Transverse colon (tissue), 4 donors: ENCODE measurements at regions not wholly inside any gene's neighbourhood (a gene's known extent, or its start where the extent isn't known, plus 50 kb on each side); places are given as distances from the start of the nearest gene placed in this dataset.

Experiments
- DNase-seq: peaks from one replicate; pipeline ENCODE4 v3.0.0-alpha.2; 2019
- H3K27ac ChIP-seq, 4 donors: fragments of 200-600 bp; sonication (generic); 2 replicates each; pipeline ENCODE4 v1.5.1; 2016 to 2018; ENCODE audit warnings: inconsistent platforms in 4 of 4
- H3K27me3 ChIP-seq: fragments of 200-600 bp; sonication (generic); 2 replicates; pipeline ENCODE4 v1.5.1; 2017; ENCODE audit warnings: inconsistent platforms
- H3K36me3 ChIP-seq, 4 donors: fragments of 200-600 bp; sonication (generic); 2 replicates each; pipeline ENCODE4 v1.5.1; 2017 to 2019; ENCODE audit warnings: inconsistent platforms in 4 of 4
- H3K4me1 ChIP-seq, 4 donors: fragments of 200-600 bp; sonication (generic); 2 replicates each; pipeline ENCODE4 v1.5.1; 2017 to 2020; ENCODE audit warnings: inconsistent platforms in 4 of 4
- H3K4me3 ChIP-seq, 4 donors: fragments of 200-600 bp; sonication (generic); 1 replicate in 1 of 4; 2 replicates in 3 of 4; pipeline versions ENCODE4 v1.5.1 to v1.6.1; 2017 to 2019; ENCODE audit warnings: inconsistent platforms in 4 of 4
- H3K9me3 ChIP-seq, 2 donors: fragments of 200-600 bp; sonication (generic); 2 replicates each; pipeline ENCODE4 v1.5.1; 2017 to 2019; ENCODE audit warnings: inconsistent platforms in 2 of 2
- CTCF ChIP-seq, 5 experiments: fragments of 200-600 bp in 3 of 5; fragments of 450-650 bp in 2 of 5; sonication (generic) in 3 of 5; IDR thresholded peaks; 1 replicate in 2 of 5; 2 replicates in 3 of 5; pipeline ENCODE4 v1.5.1; 2016 to 2017; ENCODE audit warnings: antibody characterized with exemption in 5 of 5, inconsistent platforms in 3 of 5, mild to moderate bottlenecking in 2 of 5, moderate library complexity in 1 of 5
- EP300 ChIP-seq: sonication (generic); formaldehyde crosslinking; IDR thresholded peaks from one replicate; pipeline ENCODE4 v1.6.1; 2017; ENCODE audit warnings: antibody characterized with exemption, low read depth
- POLR2A ChIP-seq: fragments of 450-650 bp; IDR thresholded peaks from one replicate; pipeline ENCODE4 v1.6.1; 2016; ENCODE audit warnings: antibody characterized with exemption, mild to moderate bottlenecking, moderate library complexity
- POLR2AphosphoS5 ChIP-seq, 3 donors: sonication (generic); formaldehyde crosslinking; IDR thresholded peaks; one replicate each; pipeline ENCODE4 v1.6.1; 2016; ENCODE audit warnings: antibody characterized with exemption in 3 of 3
- WGBS, 2 donors: methylation state at CpG; one replicate each; pipeline ENCODE4 v1.1.5; 2018; ENCODE audit warnings: low coverage in 1 of 2; 5-methylcytosine and 5-hydroxymethylcytosine counted together
- in situ Hi-C, 4 donors: fragments of 200-750 bp; cut with MboI; loops; one replicate each; pipeline versions ENCODE4 v1.15.0 to v1.15.1; 2017; ENCODE audit warnings: low sequenced_read_pairs in 3 of 4, low pct_ligation_motif_present in 1 of 4, low pct_unique_long_range_greater_than_20kb in 1 of 4
- intact Hi-C: fragments of 100-400 bp; cut with DNase I; formaldehyde crosslinking; loops from one replicate; pipeline ENCODE4 v1.15.1; 2023; ENCODE audit warnings: low total_unique reads

GRCh38 chrX:34401411-34401810 is 255.7 kb downstream of the TMEM47 start:
- no peaks in the 10 kb centered on the region for H3K36me3 ChIP-seq
- H3K27me3 ChIP-seq, result no peaks in the 10 kb centered on the region
- TF ChIP-seq CTCF (IDR thresholded peaks at IDR 0.05) (no peak), POLR2A (no peak), POLR2AphosphoS5 (IDR thresholded peaks at IDR 0.05) (no peak), EP300 (no peak)
- H3K9me3 ChIP-seq, result no peaks in the 10 kb centered on the region
- DNase-seq, result no peak
- intact Hi-C loops (no loop called here), in situ Hi-C loops (no loop called here)
- H3K4me3 ChIP-seq, result no peak overlapping the region
- H3K27ac ChIP-seq, result no peak overlapping the region
- no peaks in the 10 kb centered on the region for H3K4me1 ChIP-seq
- 32 to 83% methylated on average over 1 of the region's 1 CpG for WGBS, 2 donors

- Histone ChIP-seq H3K4me3 (no peak overlapping the region), H3K27me3 (no peaks in the 10 kb centered on the region), H3K27ac (no peak overlapping the region), H3K36me3 (no peaks in the 10 kb centered on the region), H3K9me3 (no peaks in the 10 kb centered on the region), H3K4me1 (no peaks in the 10 kb centered on the region)
- TF ChIP-seq CTCF (IDR thresholded peaks at IDR 0.05) (no peak), EP300 (no peak), POLR2A (no peak)
- intact Hi-C loops (no loop called here), in situ Hi-C loops (no loop called here)
- 42% methylated on average over 2 of the region's 2 CpGs; no CpG with 5 or more reads in 1 of the 2 donors for WGBS, 2 donors
- DNase-seq, result no peak
Measured at GRCh38 chrX:34382416-34382815, 250.3 kb upstream of the FAM47A start.

GRCh38 chrX:34381241-34381640 is 249.1 kb upstream of the FAM47A start:
- no peak overlapping the region for H3K27ac ChIP-seq
- H3K36me3 ChIP-seq, result no peaks in the 10 kb centered on the region
- H3K4me1 ChIP-seq, result no peaks in the 10 kb centered on the region
- WGBS, 2 donors, result 69% methylated on average over 2 of the region's 2 CpGs; no CpG with 5 or more reads in 1 of the 2 donors
- H3K4me3 ChIP-seq, result no peak overlapping the region
- TF ChIP-seq POLR2A, result no peak
- no peak for TF ChIP-seq POLR2AphosphoS5 (IDR thresholded peaks at IDR 0.05)
- H3K9me3 ChIP-seq, result no peaks in the 10 kb centered on the region
- intact Hi-C loops, result no loop called here
- in situ Hi-C loops, result no loop called here
- H3K27me3 ChIP-seq, result no peaks in the 10 kb centered on the region
- DNase-seq, result no peak

- Histone ChIP-seq H3K4me1 (no peaks in the 10 kb centered on the region), H3K27me3 (no peaks in the 10 kb centered on the region), H3K27ac (no peak overlapping the region), H3K9me3 (no peaks in the 10 kb centered on the region), H3K36me3 (no peaks in the 10 kb centered on the region), H3K4me3 (no peak overlapping the region)
- intact Hi-C loops (no loop called here), in situ Hi-C loops (no loop called here)
- DNase-seq, result no peak
- no peak for TF ChIP-seq POLR2A
- TF ChIP-seq CTCF (IDR thresholded peaks at IDR 0.05), result no peak
- TF ChIP-seq EP300, result no peak
- no peak for TF ChIP-seq POLR2AphosphoS5 (IDR thresholded peaks at IDR 0.05)
- 47 to 100% methylated on average over 2 to 4 of the region's 4 CpGs for WGBS, 2 donors
Measured at GRCh38 chrX:34379891-34380290, 247.8 kb upstream of the FAM47A start.

GRCh38 chrX:34377645-34378044 is 245.5 kb upstream of the FAM47A start:
- H3K36me3 ChIP-seq, result no peaks in the 10 kb centered on the region
- H3K4me1 ChIP-seq, result no peaks in the 10 kb centered on the region
- no peak for TF ChIP-seq CTCF (IDR thresholded peaks at IDR 0.05)
- no peak for TF ChIP-seq POLR2AphosphoS5 (IDR thresholded peaks at IDR 0.05)
- no peak for TF ChIP-seq EP300
- TF ChIP-seq POLR2A, result no peak
- intact Hi-C loops (no loop called here), in situ Hi-C loops (no loop called here)
- no peaks in the 10 kb centered on the region for H3K9me3 ChIP-seq
- no peak for DNase-seq
- H3K27me3 ChIP-seq, result no peaks in the 10 kb centered on the region
- H3K27ac ChIP-seq, result no peak overlapping the region
- no peak overlapping the region for H3K4me3 ChIP-seq
- 70% methylated on average over 1 of the region's 1 CpG; no CpG with 5 or more reads in 1 of the 2 donors for WGBS, 2 donors
